GM10266 (cell line): ENCODE measurements at regions not wholly inside any gene's neighbourhood (a gene's known extent, or its start where the extent isn't known, plus 50 kb on each side); places are given as distances from the start of the nearest gene placed in this dataset.

Source experiments
- DNase-seq: peaks from one replicate; pipeline ENCODE4 v3.0.0; 2012; ENCODE audit errors: extremely low spot score
- TF ChIP-seq, protein P1 (sequence below): IDR thresholded peaks from 2 replicates; pipeline ENCODE4 v1.5.1; 2012; ENCODE audit warnings: mild to moderate bottlenecking, low read depth; ENCODE audit not compliant: control insufficient read depth, insufficient read depth; ENCODE audit errors: missing control alignments

- TF ChIP-seq, protein P1, sequence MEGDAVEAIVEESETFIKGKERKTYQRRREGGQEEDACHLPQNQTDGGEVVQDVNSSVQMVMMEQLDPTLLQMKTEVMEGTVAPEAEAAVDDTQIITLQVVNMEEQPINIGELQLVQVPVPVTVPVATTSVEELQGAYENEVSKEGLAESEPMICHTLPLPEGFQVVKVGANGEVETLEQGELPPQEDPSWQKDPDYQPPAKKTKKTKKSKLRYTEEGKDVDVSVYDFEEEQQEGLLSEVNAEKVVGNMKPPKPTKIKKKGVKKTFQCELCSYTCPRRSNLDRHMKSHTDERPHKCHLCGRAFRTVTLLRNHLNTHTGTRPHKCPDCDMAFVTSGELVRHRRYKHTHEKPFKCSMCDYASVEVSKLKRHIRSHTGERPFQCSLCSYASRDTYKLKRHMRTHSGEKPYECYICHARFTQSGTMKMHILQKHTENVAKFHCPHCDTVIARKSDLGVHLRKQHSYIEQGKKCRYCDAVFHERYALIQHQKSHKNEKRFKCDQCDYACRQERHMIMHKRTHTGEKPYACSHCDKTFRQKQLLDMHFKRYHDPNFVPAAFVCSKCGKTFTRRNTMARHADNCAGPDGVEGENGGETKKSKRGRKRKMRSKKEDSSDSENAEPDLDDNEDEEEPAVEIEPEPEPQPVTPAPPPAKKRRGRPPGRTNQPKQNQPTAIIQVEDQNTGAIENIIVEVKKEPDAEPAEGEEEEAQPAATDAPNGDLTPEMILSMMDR, result no peak
- DNase-seq, result no peak
These were observed 100.7 kb downstream of the RIN2 start for GRCh38 chr20:19858466-19859371.

DNA sequence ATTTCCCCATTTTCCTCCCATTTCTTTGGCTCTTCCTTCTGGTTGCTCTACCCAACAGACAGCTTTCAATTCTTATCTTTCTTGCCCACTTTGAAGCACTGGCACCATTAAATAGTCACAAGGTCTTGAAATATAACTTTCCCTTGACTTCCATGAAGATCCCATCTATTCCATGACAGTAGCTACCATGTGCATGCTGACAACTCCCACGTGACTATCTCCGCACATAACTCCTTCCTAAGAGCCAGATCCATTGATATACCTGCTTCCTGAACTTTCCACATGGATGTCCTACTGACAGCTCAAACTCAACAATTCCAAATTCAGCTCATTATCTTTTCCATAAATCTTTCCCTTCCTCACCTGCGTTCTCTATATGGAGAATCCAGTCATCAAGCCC, 101.4 kb downstream of the RIN2 start:
- no peak for DNase-seq
- TF ChIP-seq, protein P1, result no peak

- TF ChIP-seq, protein P1, result no peak
- DNase-seq, result no peak
These were observed 102.7 kb downstream of the RIN2 start for GRCh38 chr20:19860737-19861136.

DNA sequence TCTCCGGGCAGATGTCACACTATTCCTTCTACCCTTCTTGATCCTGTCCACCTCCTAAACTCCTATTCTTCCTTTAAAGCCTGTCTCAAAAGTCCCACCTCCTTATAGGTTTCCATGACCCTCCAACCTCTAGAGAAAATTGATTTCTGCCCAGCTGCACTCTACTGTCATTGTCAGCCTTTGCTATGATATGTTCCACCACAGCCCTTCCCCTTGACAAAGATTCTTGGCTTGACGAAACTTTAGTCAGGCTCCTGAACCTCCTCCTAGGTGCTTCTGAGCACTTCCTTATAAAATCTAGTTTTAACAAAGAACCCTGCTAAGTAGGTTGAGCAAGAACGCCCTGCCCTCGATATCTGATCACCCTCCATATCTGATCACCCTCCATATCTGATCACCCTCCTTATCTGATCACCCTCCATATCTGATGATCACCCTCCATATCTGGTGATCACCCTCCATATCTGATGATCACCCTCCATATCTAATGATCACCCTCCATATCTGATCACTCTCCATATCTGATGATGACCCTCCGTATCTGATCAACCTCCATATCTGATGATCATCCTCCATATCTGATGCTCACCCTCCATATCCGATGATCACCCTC, 103.2 kb downstream of the RIN2 start:
- TF ChIP-seq, protein P1, result no peak
- DNase-seq, result no peak

GRCh38 chr20:19864130-19864529, 106.1 kb downstream of the RIN2 start:
- DNase-seq, result no peak
- TF ChIP-seq, protein P1, result no peak

DNA sequence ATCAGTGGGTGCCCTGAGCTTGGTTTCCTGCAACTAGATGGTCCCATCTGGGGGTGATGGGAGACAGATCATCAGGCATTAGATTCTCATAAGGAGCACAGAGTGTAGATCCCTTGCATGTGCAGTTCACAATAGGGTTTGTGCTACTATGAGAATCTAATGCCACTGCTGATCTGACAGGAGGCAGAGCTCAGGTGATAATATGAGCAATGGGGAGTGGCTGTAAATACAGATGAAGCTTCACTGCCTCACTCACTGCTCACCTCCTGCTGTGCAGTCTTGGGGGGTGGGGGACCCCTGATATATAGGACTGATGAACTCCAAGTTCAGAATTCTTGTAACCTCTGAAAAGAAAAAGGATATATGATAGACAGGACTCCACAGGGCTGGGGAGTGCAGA, 108.0 kb downstream of the RIN2 start:
- no peak for DNase-seq
- TF ChIP-seq, protein P1, result no peak

DNA sequence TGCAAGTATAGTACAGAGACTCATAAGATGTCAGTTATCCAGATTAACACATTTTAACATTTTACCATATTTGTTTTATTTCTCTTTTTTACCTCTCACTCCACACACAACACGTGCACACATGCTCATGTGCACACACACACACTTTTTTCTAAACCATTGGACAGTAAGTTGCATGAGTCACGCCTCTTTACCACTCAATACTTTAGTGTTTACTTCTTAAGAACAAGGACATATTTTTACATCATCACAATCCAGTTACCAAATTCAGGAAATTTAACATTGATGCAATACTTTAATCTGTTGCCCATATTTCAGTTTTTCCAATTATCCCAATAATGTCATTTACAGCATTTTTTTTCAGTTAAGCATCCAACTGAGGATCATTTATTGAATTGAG, 109.0 kb downstream of the RIN2 start:
- no peak for DNase-seq
- TF ChIP-seq, protein P1, result no peak
